ENCODE measurements at regions not wholly inside any gene's neighbourhood (a gene's known extent, or its start where the extent isn't known, plus 50 kb on each side); places are given as distances from the start of the nearest gene placed in this dataset.
"Not testable (repeated sequence)": the region's sequence is repeated elsewhere in the genome, so short reads cannot be mapped to it uniquely, and the experiment has no call there.

GRCh38 chr2:145007093-145007959, 487.4 kb upstream of the ZEB2 start:
- DNase-seq: no peak

GRCh38 chr2:145002624-145003023, 482.7 kb upstream of the ZEB2 start:
- no peak for DNase-seq

- no peak for DNase-seq
These were observed 480.5 kb upstream of the ZEB2 start for GRCh38 chr2:145000376-145000775.

- no peak for DNase-seq
These were observed 480.0 kb upstream of the ZEB2 start for GRCh38 chr2:144999936-145000335.

- no peak for DNase-seq
These were observed 479.4 kb upstream of the ZEB2 start for GRCh38 chr2:144999071-144999875.

GRCh38 chr2:144998435-144998834, 478.5 kb upstream of the ZEB2 start:
- no peak for DNase-seq

- no peak for DNase-seq
These were observed 476.4 kb upstream of the ZEB2 start for GRCh38 chr2:144996225-144996795.

GRCh38 chr2:144995482-144995881, 475.6 kb upstream of the ZEB2 start:
- DNase-seq: no peak

GRCh38 chr2:144990661-144991060, 470.7 kb upstream of the ZEB2 start:
- DNase-seq: no peak

- no peak for DNase-seq
These were observed 469.8 kb upstream of the ZEB2 start for GRCh38 chr2:144989579-144990270.

- DNase-seq: no peak
These were observed 468.7 kb upstream of the ZEB2 start for GRCh38 chr2:144988591-144988990.

- DNase-seq: no peak
These were observed 466.8 kb upstream of the ZEB2 start for GRCh38 chr2:144986691-144987090.

GRCh38 chr2:144984038-144984437, 464.1 kb upstream of the ZEB2 start:
- DNase-seq: no peak

GRCh38 chr2:144983107-144983506, 463.2 kb upstream of the ZEB2 start:
- no peak for DNase-seq

- DNase-seq: no peak
These were observed 462.6 kb upstream of the ZEB2 start for GRCh38 chr2:144982481-144982880.

GRCh38 chr2:144975881-144976280, 456.0 kb upstream of the ZEB2 start:
- DNase-seq: no peak

GRCh38 chr2:144972676-144973075, 452.8 kb upstream of the ZEB2 start:
- no peak for DNase-seq

GRCh38 chr2:144971786-144972335, 451.9 kb upstream of the ZEB2 start:
- DNase-seq: no peak

GRCh38 chr2:144970410-144970809, 450.5 kb upstream of the ZEB2 start:
- not testable (repeated sequence) for DNase-seq

- DNase-seq: not testable (repeated sequence)
These were observed 449.6 kb upstream of the ZEB2 start for GRCh38 chr2:144969564-144969963.

GRCh38 chr2:144967961-144968360, 448.0 kb upstream of the ZEB2 start:
- no peak for DNase-seq

- DNase-seq: no peak
These were observed 445.3 kb upstream of the ZEB2 start for GRCh38 chr2:144965172-144965571.

- no peak for DNase-seq
These were observed 443.1 kb upstream of the ZEB2 start for GRCh38 chr2:144963031-144963430.
